Brain microvascular endothelial cell (primary cell): ENCODE measurements at regions not wholly inside any gene's neighbourhood (a gene's known extent, or its start where the extent isn't known, plus 50 kb on each side); places are given as distances from the start of the nearest gene placed in this dataset.

Experiments used
- DNase-seq: peaks from one replicate; pipeline ENCODE4 v3.0.0-alpha.2; 2020
- H3K27ac ChIP-seq: fragments of 250-450 bp; sonication (Bioruptor Pico); 2 replicates; pipeline ENCODE4 v1.5.1; 2020; ENCODE audit warnings: mild to moderate bottlenecking, moderate library complexity
- H3K27me3 ChIP-seq: fragments of 250-450 bp; sonication (Bioruptor Pico); replicated peaks from 2 replicates; pipeline ENCODE4 v1.5.1; 2020; ENCODE audit warnings: mild to moderate bottlenecking
- H3K36me3 ChIP-seq: fragments of 250-450 bp; sonication (Bioruptor Pico); replicated peaks from 2 replicates; pipeline ENCODE4 v1.5.1; 2020; ENCODE audit warnings: mild to moderate bottlenecking
- H3K4me3 ChIP-seq: 2 replicates; pipeline ENCODE4 v1.5.1; 2011; ENCODE audit warnings: low read depth, mild to moderate bottlenecking, control low read depth, low read length, moderate library complexity
- in situ Hi-C: cut with HindIII; loops from 2 replicates; pipeline ENCODE4 v1.10.0; 2017; ENCODE audit warnings: low sequenced_read_pairs, low pct_ligation_motif_present
- TF ChIP-seq, protein P1 (sequence below): IDR thresholded peaks from 2 replicates; pipeline ENCODE4 v1.5.1; 2011; ENCODE audit warnings: low read depth, mild to moderate bottlenecking, moderate library complexity, low read length, control low read depth, inconsistent platforms; ENCODE audit errors: missing control alignments

DNA sequence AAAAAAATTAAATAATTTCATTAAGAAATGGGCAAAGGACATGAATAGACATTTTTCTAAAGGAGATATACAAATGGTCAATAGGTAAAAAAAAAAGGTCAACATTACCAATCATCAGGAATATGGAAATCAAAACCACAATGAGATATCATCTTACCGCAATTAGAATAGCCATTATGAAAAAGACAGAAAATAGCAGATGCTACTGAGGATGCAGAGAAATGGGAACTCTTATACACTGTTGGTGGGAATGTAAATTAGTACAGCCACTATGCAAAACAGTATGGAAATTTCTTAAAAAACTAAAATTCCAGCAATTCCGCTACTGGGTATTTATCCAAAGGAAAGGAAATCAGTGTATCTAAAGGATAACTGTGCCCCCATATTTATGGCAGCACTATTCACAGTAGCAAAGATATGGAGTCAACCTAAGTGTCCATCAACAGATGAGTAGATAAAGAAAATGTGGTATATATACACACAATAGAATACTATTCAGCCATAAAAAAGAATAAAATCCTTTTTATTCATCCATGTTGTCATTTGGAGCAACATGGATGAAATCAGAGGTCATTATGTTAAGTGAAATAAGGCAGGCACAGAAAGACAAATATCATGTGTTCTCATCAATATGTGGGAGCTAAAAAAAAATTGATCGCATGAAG is 132.4 kb downstream of the RPL22L1 start:
- TF ChIP-seq, protein P1, sequence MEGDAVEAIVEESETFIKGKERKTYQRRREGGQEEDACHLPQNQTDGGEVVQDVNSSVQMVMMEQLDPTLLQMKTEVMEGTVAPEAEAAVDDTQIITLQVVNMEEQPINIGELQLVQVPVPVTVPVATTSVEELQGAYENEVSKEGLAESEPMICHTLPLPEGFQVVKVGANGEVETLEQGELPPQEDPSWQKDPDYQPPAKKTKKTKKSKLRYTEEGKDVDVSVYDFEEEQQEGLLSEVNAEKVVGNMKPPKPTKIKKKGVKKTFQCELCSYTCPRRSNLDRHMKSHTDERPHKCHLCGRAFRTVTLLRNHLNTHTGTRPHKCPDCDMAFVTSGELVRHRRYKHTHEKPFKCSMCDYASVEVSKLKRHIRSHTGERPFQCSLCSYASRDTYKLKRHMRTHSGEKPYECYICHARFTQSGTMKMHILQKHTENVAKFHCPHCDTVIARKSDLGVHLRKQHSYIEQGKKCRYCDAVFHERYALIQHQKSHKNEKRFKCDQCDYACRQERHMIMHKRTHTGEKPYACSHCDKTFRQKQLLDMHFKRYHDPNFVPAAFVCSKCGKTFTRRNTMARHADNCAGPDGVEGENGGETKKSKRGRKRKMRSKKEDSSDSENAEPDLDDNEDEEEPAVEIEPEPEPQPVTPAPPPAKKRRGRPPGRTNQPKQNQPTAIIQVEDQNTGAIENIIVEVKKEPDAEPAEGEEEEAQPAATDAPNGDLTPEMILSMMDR: no peak
- Histone ChIP-seq H3K36me3 (no peaks in the 10 kb centered on the region), H3K27me3 (no peaks in the 10 kb centered on the region), H3K4me3 (no peak overlapping the region), H3K27ac (no peak overlapping the region)
- no peak for DNase-seq
- in situ Hi-C loops: no loop called here

DNA sequence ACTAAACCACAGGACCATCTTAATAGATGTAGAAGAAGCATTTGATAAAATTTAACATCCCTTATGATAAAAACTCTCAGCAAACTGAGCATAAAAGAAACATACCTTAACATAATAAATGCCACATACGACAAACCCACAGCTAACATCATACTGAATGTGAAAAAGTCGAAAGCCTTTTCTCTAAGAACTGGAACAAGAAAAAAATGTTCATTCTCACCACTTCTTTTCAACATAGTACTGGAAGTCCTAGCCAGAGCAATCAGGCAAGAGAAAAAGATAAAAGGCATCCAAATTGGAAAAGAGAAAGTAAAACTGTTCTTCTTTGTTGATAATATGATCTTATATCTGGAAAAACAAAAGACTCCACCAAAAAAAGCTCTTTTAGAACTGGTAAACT is 134.2 kb downstream of the RPL22L1 start:
- TF ChIP-seq, protein P1: no peak
- H3K27ac ChIP-seq: no peak overlapping the region
- H3K36me3 ChIP-seq: no peaks in the 10 kb centered on the region
- no peaks in the 10 kb centered on the region for H3K27me3 ChIP-seq
- no peak for DNase-seq
- H3K4me3 ChIP-seq: no peak overlapping the region
- in situ Hi-C loops: no loop called here

DNA sequence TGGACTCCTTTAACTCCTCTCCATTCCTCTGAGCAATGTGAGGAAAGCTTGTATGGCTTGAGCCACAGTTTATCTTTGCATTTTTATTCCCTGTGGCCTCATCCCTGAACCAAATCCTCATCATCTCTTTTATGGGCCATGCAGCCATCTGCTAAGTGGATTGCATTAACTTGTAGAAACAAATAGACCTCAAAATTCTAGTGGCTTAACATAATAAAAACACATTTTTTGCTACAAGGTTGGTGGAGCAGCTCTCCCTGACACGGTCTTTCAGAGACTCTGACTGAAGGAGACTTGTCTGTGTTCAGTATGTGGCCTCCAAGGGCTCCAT is 135.3 kb downstream of the RPL22L1 start:
- no peak for DNase-seq
- no peaks in the 10 kb centered on the region for H3K36me3 ChIP-seq
- TF ChIP-seq, protein P1: no peak
- no peak overlapping the region for H3K27ac ChIP-seq
- in situ Hi-C loops: no loop called here
- H3K27me3 ChIP-seq: no peaks in the 10 kb centered on the region
- H3K4me3 ChIP-seq: no peak overlapping the region

DNA sequence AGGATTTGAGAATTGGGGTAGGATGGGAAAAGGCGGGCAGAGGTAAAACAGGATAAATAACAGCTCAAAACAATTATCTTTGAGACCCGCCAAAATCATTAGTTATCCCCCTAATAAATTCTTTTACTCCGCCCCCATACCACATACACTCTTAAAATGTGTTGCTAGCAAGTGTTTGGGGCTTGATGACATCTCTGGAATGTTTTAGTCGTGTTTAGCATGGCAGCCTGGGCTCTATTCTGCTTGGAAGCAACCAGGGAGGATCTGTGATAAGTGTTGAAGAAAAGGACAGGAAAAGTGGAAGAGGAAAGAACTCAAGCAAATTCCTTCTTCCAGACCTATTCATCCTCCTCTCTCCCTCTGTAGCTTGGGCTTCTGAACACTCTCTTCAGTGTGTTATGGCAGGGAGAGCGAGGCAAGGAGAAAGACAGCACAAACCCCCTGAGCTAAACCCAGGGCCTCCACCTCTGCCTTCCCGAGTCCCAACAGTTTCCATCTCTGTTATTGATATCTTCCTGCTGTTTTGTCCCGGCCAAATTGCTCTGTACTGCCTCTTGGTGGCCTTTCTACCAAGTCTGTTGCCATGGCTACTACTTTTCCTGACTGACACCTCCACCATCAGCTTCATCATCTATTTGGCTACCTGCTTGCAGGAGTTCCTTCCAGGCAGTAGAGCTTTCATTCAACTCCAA is 135.8 kb downstream of the RPL22L1 start:
- no peaks in the 10 kb centered on the region for H3K36me3 ChIP-seq
- in situ Hi-C loops: no loop called here
- H3K27ac ChIP-seq: no peak overlapping the region
- DNase-seq: no peak
- no peak overlapping the region for H3K4me3 ChIP-seq
- TF ChIP-seq, protein P1: peak; percentile 4
- no peaks in the 10 kb centered on the region for H3K27me3 ChIP-seq

DNA sequence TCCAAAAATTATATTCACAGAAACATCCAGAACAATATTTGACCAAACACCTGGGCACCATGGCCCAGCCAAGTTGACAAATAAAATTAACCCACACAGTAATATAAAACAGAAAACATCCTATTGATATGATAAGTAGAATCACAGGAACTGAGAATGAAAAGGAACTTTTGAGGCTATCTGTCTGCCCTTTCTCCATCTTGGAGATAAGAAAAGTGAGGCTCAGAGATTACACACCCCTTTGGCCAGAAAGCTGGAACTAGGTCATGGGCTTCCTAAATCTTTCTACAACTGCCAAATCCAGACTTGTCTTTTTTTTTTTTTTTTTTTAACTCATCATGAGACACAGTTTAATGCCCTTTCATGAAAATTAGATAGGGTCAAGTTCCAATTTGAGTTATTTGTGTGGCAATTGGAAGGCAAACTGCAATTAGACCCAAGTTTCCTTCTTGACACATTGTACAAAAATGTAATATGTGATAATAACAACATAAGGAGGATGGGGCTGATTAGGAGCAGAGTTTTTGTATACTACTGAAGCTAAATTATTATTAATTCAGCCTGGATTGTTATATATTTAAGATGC is 137.2 kb downstream of the RPL22L1 start:
- Histone ChIP-seq H3K27ac (no peak overlapping the region), H3K36me3 (no peaks in the 10 kb centered on the region), H3K27me3 (no peaks in the 10 kb centered on the region), H3K4me3 (no peak overlapping the region)
- in situ Hi-C loops: no loop called here
- TF ChIP-seq, protein P1: no peak
- DNase-seq: no peak
